Caco-2 (cell line): ENCODE measurements at regions not wholly inside any gene's neighbourhood (a gene's known extent, or its start where the extent isn't known, plus 50 kb on each side); places are given as distances from the start of the nearest gene placed in this dataset.

ENCODE experiments used
- BruUV-seq: library from RNA; stranded (reverse); fragments of 400-500 nt; replicated peaks from 2 replicates; lab custom pipeline; 2021; lab: Mats Ljungman, UMichigan
- CTCF ChIA-PET: fragments of 300-600 bp; sonication (Branson Sonifier 250); formaldehyde crosslinking; loops from one replicate; lab custom pipeline; 2022; ENCODE audit warnings: antibody characterized with exemption; lab: Charles Lee
- POLR2A ChIA-PET: fragments of 300-600 bp; sonication (Branson Sonifier 250); formaldehyde crosslinking; loops from one replicate; lab custom pipeline; 2022; ENCODE audit warnings: antibody characterized with exemption; lab: Charles Lee
- DNase-seq, 2 experiments: peaks; one replicate each; pipeline versions ENCODE4 v3.0.0 to v3.0.0-alpha.2; 2020 to 2022
- H3K27me3 ChIP-seq: replicated peaks from 2 replicates; pipeline ENCODE4 v1.6.0; 2011; ENCODE audit warnings: low read length; ENCODE audit not compliant: control insufficient read depth, insufficient read depth
- H3K36me3 ChIP-seq: 2 replicates; pipeline ENCODE4 v1.5.1; 2011; ENCODE audit warnings: low read length; ENCODE audit not compliant: control insufficient read depth, insufficient read depth
- H3K4me1 ChIP-seq: fragments of 250-450 bp; sonication (Bioruptor Pico); 2 replicates; pipeline ENCODE4 v1.5.1; 2020; ENCODE audit warnings: mild to moderate bottlenecking
- H3K4me3 ChIP-seq: 2 replicates; pipeline ENCODE4 v1.5.1; 2011; ENCODE audit warnings: low read depth, mild to moderate bottlenecking, control low read depth, low read length
- H3K9me3 ChIP-seq: fragments of 250-450 bp; sonication (Bioruptor Pico); 2 replicates; pipeline ENCODE4 v1.5.1; 2020; ENCODE audit warnings: mild to moderate bottlenecking, moderate library complexity
- H3K27ac Mint-ChIP-seq: one replicate; pipeline ENCODE4 v1.8.0; 2022; ENCODE audit warnings: mixed read lengths; ENCODE audit not compliant: unreplicated experiment
- H3K27me3 Mint-ChIP-seq: one replicate; pipeline ENCODE4 v1.8.0; 2022; ENCODE audit warnings: mixed read lengths; ENCODE audit not compliant: insufficient read depth, unreplicated experiment
- H3K36me3 Mint-ChIP-seq: one replicate; pipeline ENCODE4 v1.8.0; 2022; ENCODE audit warnings: mild to moderate bottlenecking, mixed read lengths; ENCODE audit not compliant: insufficient read depth, unreplicated experiment
- H3K4me1 Mint-ChIP-seq: one replicate; pipeline ENCODE4 v1.8.0; 2022; ENCODE audit warnings: low read depth, mixed read lengths; ENCODE audit not compliant: unreplicated experiment
- H3K4me3 Mint-ChIP-seq: one replicate; pipeline ENCODE4 v1.8.0; 2022; ENCODE audit warnings: mild to moderate bottlenecking, moderate library complexity, mixed read lengths; ENCODE audit not compliant: unreplicated experiment
- H3K9me3 Mint-ChIP-seq: one replicate; pipeline ENCODE4 v1.8.0; 2022; ENCODE audit warnings: mixed read lengths; ENCODE audit not compliant: unreplicated experiment
- CTCF ChIP-seq, 2 experiments: fragments of 200-600 bp in 1 of 2; IDR thresholded peaks; 1 replicate in 1 of 2; 2 replicates in 1 of 2; pipeline versions ENCODE4 v1.5.1 to v1.8.0; 2011 to 2022; ENCODE audit warnings: antibody characterized with exemption in 1 of 2, control low read depth in 1 of 2, inconsistent platforms in 1 of 2, low read depth in 1 of 2, low read length in 1 of 2, mild to moderate bottlenecking in 1 of 2, moderate library complexity in 1 of 2; ENCODE audit not compliant: insufficient read depth in 1 of 2, severe bottlenecking in 1 of 2, unreplicated experiment in 1 of 2
- intact Hi-C: fragments of 100-400 bp; cut with micrococcal nuclease; formaldehyde crosslinking; loops from one replicate; pipeline ENCODE4 v1.10.0; 2022; ENCODE audit not compliant: unreplicated experiment

GRCh38 chr3:14311729-14312128 lies 90.7 kb upstream of the SLC6A6 start:
- no peak overlapping the region for H3K4me3 ChIP-seq
- Mint-ChIP-seq H3K27ac (peak overlapping the region; percentile 11), H3K9me3 (peaks cover 10% of the 10 kb centered on the region), H3K27me3 (no peaks in the 10 kb centered on the region), H3K36me3 (peaks cover 12% of the 10 kb centered on the region), H3K4me3 (peak overlapping the region; percentile 11), H3K4me1 (peaks cover 53% of the 10 kb centered on the region)
- H3K4me1 ChIP-seq, result peaks cover 42% of the 10 kb centered on the region
- CTCF ChIA-PET, result interaction anchor here (0.6 to 1.7 kb wide), 3 partner anchors 15 to 185 kb away, joined by 4 to 8 read pairs (median 6); no protein-coding TSS in a partner anchor
- BruUV-seq, result no TSS peak
- H3K36me3 ChIP-seq, result no peaks in the 10 kb centered on the region
- no peaks in the 10 kb centered on the region for H3K27me3 ChIP-seq
- DNase-seq, result no peak
- intact Hi-C loops, result no loop called here
- POLR2A ChIA-PET, result interaction anchor here (0.8 kb wide), 1 partner anchor 21 kb away, joined by 3 read pairs; no protein-coding TSS in a partner anchor
- TF ChIP-seq CTCF (IDR thresholded peaks at IDR 0.05; ENCODE audit: insufficient read depth in 1 of 2, low read depth in 1 of 2, low read length in 1 of 2, severe bottlenecking in 1 of 2, unreplicated experiment in 1 of 2), result no peak
- H3K9me3 ChIP-seq, result no peaks in the 10 kb centered on the region

GRCh38 chr3:14312375-14312774 lies 90.0 kb upstream of the SLC6A6 start:
- Mint-ChIP-seq H3K4me3 (peak overlapping the region; percentile 11), H3K36me3 (peaks cover 12% of the 10 kb centered on the region), H3K27me3 (no peaks in the 10 kb centered on the region), H3K9me3 (peaks cover 10% of the 10 kb centered on the region), H3K27ac (peak overlapping the region; percentile 29), H3K4me1 (peaks cover 47% of the 10 kb centered on the region)
- H3K27me3 ChIP-seq, result no peaks in the 10 kb centered on the region
- POLR2A ChIA-PET, result interaction anchor here (0.8 to 1.1 kb wide), 2 partner anchors 21 to 22 kb away, joined by 3 read pairs; no protein-coding TSS in a partner anchor
- peak in 1 of 2 experiments; percentile 37 for TF ChIP-seq CTCF (IDR thresholded peaks at IDR 0.05; ENCODE audit: insufficient read depth in 1 of 2, low read depth in 1 of 2, low read length in 1 of 2, severe bottlenecking in 1 of 2, unreplicated experiment in 1 of 2)
- DNase-seq, result peak; percentile 59 to 79
- intact Hi-C loops, result no loop called here
- H3K4me1 ChIP-seq, result peaks cover 48% of the 10 kb centered on the region
- no peak overlapping the region for H3K4me3 ChIP-seq
- no peaks in the 10 kb centered on the region for H3K36me3 ChIP-seq
- no TSS peak for BruUV-seq
- H3K9me3 ChIP-seq, result no peaks in the 10 kb centered on the region
- CTCF ChIA-PET, result interaction anchor here (0.6 to 1.7 kb wide), 4 partner anchors 16 to 361 kb away, joined by 3 to 8 read pairs (median 4); no protein-coding TSS in a partner anchor

GRCh38 chr3:14317057-14317553 lies 85.3 kb upstream of the SLC6A6 start:
- H3K4me3 ChIP-seq, result no peak overlapping the region
- peaks cover 50% of the 10 kb centered on the region for H3K4me1 Mint-ChIP-seq
- peaks cover 57% of the 10 kb centered on the region for H3K4me1 ChIP-seq
- CTCF ChIA-PET, result interaction anchor here (1.2 to 1.7 kb wide), 3 partner anchors 21 to 114 kb away, joined by 5 to 14 read pairs (median 11); no protein-coding TSS in a partner anchor
- H3K4me3 Mint-ChIP-seq, result no peak overlapping the region
- H3K27ac Mint-ChIP-seq, result no peak overlapping the region
- no peak for DNase-seq
- H3K9me3 Mint-ChIP-seq, result peaks cover 9% of the 10 kb centered on the region
- intact Hi-C loops, result loop anchor here (2.0 kb wide), 1 partner anchor 114 kb away; no protein-coding TSS in a partner anchor
- H3K36me3 Mint-ChIP-seq, result peaks cover 14% of the 10 kb centered on the region
- BruUV-seq, result no TSS peak
- TF ChIP-seq CTCF (IDR thresholded peaks at IDR 0.05; ENCODE audit: insufficient read depth in 1 of 2, low read depth in 1 of 2, low read length in 1 of 2, severe bottlenecking in 1 of 2, unreplicated experiment in 1 of 2), result no peak
- H3K27me3 ChIP-seq, result no peaks in the 10 kb centered on the region
- H3K27me3 Mint-ChIP-seq, result no peaks in the 10 kb centered on the region
- POLR2A ChIA-PET, result interaction anchor here (0.6 to 1.0 kb wide), 4 partner anchors 21 to 149 kb away, joined by 3 to 6 read pairs (median 4); partner anchors contain the start of gene SLC6A6
- H3K36me3 ChIP-seq, result no peaks in the 10 kb centered on the region
- H3K9me3 ChIP-seq, result no peaks in the 10 kb centered on the region
